ENCODE measurements at regions not wholly inside any gene's neighbourhood (a gene's known extent, or its start where the extent isn't known, plus 50 kb on each side); places are given as distances from the start of the nearest gene placed in this dataset.

GRCh38 chr12:67442347-67442841 is 173.2 kb downstream of the CAND1 start:
- TF ChIP-seq NFIC (IDR thresholded peaks at IDR 0.05) (peak; percentile 79), C11orf30 (IDR thresholded peaks at IDR 0.05; ENCODE audit: low read depth) (peak; percentile 72; the same call in 1 of the 2 replicates), NFE2 (IDR thresholded peaks at IDR 0.05; ENCODE audit: low read depth) (peak; percentile 31; the same call in 1 of the 2 replicates), ZNF316 (IDR thresholded peaks at IDR 0.05) (peak; percentile 83), ZNF436 (CRISPR knock-in tag; IDR thresholded peaks at IDR 0.05) (no peak), ZNF197 (CRISPR knock-in tag; IDR thresholded peaks at IDR 0.05; ENCODE audit: low read depth) (no peak), MAFF (IDR thresholded peaks at IDR 0.05; ENCODE audit: low read length) (peak; percentile 45; the same call in 1 of the 2 replicates), MAFK (IDR thresholded peaks at IDR 0.05; ENCODE audit: low read length) (peak; percentile 39; the same call in 1 of the 2 replicates), MAFG (tag; conservative IDR thresholded peaks at IDR 0.05) (peak; percentile 81)
- in situ Hi-C loops (cut with MboI), result no loop called here
- H3K4me2 ChIP-seq (ENCODE audit: insufficient read depth, low read length), result no peak overlapping the region; the same call in 1 of the 2 replicates
- ATAC-seq (peak; percentile 56), FAIRE-seq (no peak), DNase-seq (ENCODE audit: extremely low read depth in 1 of 4, low spot score in 3 of 4) (peak in 1 of 4 experiments; percentile 14)
- H3K4me3 ChIP-seq, result no peak overlapping the region
- POLR2A ChIA-PET, result no interaction called here
- H3K79me2 ChIP-seq (ENCODE audit: control insufficient read depth, insufficient read depth, low read length), result no peaks in the 10 kb centered on the region
- no peak overlapping the region for H3K27ac ChIP-seq (ENCODE audit: extremely low read depth, low read depth, low read length)
- peak overlapping the region; percentile 54 for H2AFZ ChIP-seq (ENCODE audit: low read depth, low read length)
- BruUV-seq (replicated peaks), result no TSS peak
- H4K20me1 ChIP-seq (replicated peaks; ENCODE audit: control insufficient read depth, insufficient read depth, low read length), result no peaks in the 10 kb centered on the region
- 8% methylated on average over 11 of the region's 11 CpGs for WGBS (ENCODE audit: insufficient coverage, low coverage, missing lambda C conversion rate)
- H3K9me3 ChIP-seq (replicated peaks; ENCODE audit: control insufficient read depth, insufficient read depth, low read depth, low read length), result no peaks in the 10 kb centered on the region; the same call in 1 of the 2 replicates
- H3K9me1 ChIP-seq (ENCODE audit: control insufficient read depth, insufficient read depth, low read length), result no peaks in the 10 kb centered on the region
- H3K4me1 ChIP-seq (replicated peaks in 1 of 2; ENCODE audit: control insufficient read depth in 2 of 2, insufficient read depth in 2 of 2, low read length in 2 of 2), result no peaks in the 10 kb centered on the region; a peak in 2 of 5 replicates
- H3K27me3 ChIP-seq (ENCODE audit: control insufficient read depth in 2 of 2, insufficient read depth in 2 of 2, low read length in 2 of 2), result no peaks in the 10 kb centered on the region
- H3K9ac ChIP-seq (ENCODE audit: insufficient read depth in 1 of 2, low read depth in 2 of 2, low read length in 2 of 2), result no peak overlapping the region
- CTCF ChIA-PET (ENCODE audit: low intra/inter-chr PET ratio), result no interaction called here
- intact Hi-C loops (cut with micrococcal nuclease), result no loop called here
- H3K36me3 ChIP-seq (ENCODE audit: control insufficient read depth, insufficient read depth, low read length), result no peaks in the 10 kb centered on the region

Measured in K562 (cell line).